Fibroblast of the conjunctiva (primary cell): ENCODE measurements at regions not wholly inside any gene's neighbourhood (a gene's known extent, or its start where the extent isn't known, plus 50 kb on each side); places are given as distances from the start of the nearest gene placed in this dataset.
"Not testable (repeated sequence)": the region's sequence is repeated elsewhere in the genome, so short reads cannot be mapped to it uniquely, and the experiment has no call there.

Experiments used
- DNase-seq: peaks from one replicate; pipeline ENCODE4 v3.0.0-alpha.2; 2010; ENCODE audit warnings: low read depth

DNA sequence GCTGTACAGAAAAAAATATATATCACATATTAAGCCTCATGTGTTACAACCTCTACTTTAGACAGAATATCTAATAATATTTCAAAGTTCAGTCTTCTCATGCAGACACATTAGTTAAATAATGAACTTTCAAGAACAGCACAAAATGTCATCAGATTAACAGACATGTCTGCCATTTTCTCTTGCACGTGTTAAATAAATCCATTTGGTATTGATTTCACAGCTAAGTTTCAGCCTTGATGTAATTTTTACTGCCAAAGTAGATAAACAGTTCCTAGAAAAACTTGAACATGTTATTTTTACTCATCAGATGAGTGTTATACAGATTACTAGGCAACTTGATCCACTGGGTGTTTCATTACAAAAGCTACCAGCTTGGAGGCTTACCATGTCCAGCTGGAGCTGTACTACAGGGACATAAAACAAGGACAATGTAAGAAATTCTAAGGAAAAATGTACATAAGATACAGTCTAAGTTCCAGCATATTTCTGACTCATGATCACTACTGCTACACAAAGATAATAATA, 290.7 kb upstream of the DDX18 start:
- DNase-seq = no peak

- DNase-seq = no peak
These were observed 278.4 kb upstream of the DDX18 start for GRCh38 chr2:117536139-117536538.

DNA sequence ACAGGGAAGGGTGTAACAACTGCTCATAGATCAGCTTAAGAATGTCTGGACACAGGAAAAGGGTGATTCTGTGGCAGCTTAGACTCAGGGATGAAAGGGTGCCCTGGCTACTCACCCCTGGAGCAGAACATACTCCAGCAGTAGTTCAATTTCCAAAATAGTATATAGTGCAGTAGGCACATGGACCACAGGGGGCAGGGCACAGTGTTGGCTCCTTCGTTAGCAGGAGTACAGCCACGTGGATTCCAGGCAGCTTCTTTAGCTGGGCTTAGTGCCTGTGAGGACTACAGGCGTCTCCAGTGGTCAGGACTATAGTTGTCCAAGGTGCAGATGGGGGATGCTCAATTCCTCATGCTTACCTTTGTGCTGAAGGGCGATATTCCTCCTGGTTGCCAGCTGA, 277.5 kb upstream of the DDX18 start:
- no peak for DNase-seq

DNA sequence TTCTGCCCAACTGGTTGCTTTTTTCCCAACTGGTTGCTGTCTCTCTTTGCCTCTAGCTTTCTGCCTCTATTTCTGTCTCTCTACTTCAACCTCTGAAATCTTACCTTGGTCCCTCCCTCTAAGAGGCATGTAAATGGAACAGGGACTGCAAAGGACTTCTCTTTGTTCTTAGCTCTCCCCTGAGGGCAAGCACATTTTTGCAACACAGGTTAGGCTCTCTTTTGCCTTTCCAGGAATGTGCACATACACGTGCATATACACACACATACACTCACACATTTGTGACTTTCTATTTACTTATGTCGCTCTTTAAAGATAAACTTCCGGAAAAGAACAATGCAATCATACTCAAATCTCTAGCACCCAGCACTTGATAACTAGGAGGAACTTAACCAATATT, 262.6 kb upstream of the DDX18 start:
- DNase-seq = no peak

DNA sequence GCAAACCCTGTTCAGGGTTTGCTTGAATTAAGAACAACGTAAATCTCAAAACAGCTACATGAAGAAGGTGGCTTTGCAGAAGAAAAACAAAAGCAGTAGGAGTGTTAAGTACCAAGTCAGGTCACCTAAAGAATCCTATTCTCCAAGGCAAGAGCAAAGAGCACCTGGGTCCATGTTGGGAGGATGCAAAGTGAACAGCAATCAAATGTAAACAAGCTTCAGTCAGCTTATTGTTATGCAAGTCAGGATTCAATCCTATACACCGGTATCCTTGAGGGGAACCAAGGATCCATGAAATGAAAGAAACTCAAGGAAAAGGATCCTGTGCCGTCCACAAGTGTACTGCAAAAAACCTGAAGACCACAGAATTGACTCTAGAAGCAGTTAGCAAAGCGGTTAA, 261.0 kb upstream of the DDX18 start:
- DNase-seq = no peak

DNA sequence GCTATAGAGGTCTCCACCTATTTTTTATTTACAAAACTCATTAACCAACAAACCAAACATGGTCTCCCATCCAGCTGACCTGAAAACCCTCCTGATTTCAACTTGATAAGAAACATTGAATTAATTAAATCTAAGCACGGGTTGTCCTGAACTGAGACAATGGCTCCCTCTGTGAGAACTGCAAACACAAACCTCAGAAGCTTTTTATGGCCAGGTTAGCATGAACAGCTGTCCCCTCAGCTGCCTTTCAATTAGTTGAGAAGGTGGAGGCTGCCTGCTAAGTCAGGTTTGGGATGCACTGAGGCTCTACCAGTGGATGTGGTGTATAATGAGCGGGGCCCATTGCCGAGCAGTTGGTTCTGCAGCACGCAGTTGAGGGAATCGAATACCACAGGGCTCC, 258.5 kb upstream of the DDX18 start:
- no peak for DNase-seq

DNA sequence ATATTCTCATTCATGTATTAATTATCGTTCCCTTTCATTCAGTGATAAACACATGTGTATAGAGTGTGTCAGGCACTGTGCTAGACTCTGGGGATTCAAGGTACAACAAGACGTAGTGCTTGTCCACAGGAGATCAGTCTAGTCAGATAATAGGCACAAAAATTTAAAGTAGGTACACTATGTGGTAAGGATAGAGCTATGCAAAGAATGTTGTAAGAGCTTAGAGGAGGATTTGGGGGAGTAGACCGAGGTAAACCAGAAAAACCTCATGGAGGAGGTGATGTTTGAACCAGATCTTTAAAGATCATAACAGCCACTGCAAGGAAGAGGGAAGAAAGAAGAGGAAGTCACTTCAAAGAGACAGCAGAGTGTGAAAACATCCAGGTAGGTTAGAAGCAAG, 256.9 kb upstream of the DDX18 start:
- DNase-seq = no peak

DNA sequence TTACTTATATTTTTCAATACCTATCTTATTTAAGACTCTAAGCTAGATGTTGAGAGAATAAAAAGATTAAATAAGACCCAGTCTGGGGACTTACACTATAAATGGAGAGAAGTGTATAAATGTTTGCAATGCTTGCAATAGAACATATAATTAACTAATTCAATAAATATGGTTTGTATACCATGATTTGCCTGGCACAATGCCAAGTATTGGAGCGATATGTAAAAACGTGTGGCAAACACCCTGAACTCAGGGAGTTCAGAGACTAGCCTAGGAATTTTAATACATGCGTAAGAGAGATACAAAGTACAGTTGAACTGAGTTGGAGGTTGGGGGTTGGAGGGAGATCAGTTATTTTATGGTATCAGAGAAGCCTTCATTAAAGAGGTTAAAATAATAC, 251.8 kb upstream of the DDX18 start:
- DNase-seq = no peak

GRCh38 chr2:117571590-117572349, 242.7 kb upstream of the DDX18 start:
- DNase-seq = no peak

DNA sequence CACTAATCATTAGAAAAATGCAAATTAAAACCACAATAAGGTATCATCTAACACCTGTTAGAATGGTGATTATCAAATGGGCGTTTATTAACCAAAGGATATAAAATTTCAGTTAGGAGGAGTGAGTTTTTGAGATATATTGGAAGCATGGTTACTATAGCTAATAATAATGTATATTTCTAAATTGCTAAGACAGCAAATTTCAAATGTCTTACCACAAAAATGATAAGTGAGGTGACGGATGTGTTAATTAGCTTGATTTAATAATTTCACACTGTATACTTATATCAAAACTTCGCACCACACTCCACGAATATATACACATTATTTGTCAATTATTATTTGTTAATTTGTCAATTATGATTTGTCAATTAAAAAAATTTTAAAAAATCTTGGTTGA, 227.2 kb upstream of the DDX18 start:
- DNase-seq = no peak

GRCh38 chr2:117603060-117603459, 211.4 kb upstream of the DDX18 start:
- DNase-seq = no peak

- no peak for DNase-seq
These were observed 210.9 kb upstream of the DDX18 start for GRCh38 chr2:117603567-117603966.

DNA sequence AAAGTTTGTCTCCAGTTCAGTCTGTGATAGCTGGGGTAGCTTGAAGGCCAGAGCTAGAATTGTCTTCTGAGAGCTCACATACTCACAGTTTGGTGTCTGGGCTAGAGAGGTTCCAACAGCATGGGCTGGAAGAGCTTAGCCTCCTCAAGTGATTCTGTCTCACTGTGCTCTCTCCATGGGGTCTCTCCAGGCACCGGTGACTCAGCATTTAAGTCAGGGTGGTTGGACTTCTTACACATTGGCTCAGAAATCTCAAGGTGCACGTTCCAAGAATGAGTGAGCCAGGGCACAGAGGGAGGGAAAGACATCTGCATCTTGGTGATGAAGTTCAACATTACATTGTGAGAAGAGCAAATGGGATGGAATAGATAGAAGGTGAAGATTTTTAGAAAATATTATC, 207.3 kb upstream of the DDX18 start:
- no peak for DNase-seq

GRCh38 chr2:117613101-117613500, 201.4 kb upstream of the DDX18 start:
- no peak for DNase-seq

GRCh38 chr2:117614296-117614695, 200.2 kb upstream of the DDX18 start:
- no peak for DNase-seq

- no peak for DNase-seq
These were observed 199.5 kb upstream of the DDX18 start for GRCh38 chr2:117614823-117615534.

DNA sequence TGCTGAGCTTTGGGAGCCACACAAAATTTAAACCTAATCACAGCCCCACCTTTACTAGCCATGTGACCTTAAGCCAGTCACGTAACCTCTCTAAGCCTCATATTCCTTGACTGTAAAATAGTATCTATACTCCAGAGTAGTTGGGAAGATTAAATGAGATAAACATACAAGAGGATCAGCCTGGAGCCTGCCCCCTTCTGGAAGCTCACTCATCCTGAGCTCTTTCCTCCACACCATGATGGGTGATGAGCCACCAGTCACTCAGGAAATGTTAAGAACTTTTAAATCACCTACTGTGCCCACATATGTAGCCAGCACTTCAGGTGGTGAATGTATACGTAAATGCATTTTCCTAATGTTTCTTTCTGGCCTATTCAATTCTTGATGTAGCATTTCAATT, 195.9 kb upstream of the DDX18 start:
- DNase-seq = no peak

DNA sequence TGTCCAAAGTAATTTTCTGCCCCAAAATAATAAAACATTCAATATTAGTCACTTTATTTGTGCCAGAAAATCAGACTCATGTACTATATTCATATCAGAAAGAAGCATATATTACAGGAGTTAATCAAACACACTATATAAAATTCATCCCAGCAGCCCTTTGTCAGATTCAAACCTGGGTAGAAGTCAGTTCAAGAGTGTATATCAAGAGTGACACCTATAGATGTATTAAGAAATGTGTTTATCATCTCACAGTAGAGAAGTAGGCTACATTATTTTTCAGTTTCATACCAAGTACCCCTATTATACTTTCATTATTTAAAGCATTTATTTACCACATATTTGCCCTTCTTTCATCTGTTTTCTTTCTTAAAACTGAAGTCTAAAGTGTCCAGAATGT, 193.2 kb upstream of the DDX18 start:
- DNase-seq = no peak

GRCh38 chr2:117623175-117623574, 191.3 kb upstream of the DDX18 start:
- not testable (repeated sequence) for DNase-seq

GRCh38 chr2:117631152-117631945, 183.1 kb upstream of the DDX18 start:
- DNase-seq = no peak

- no peak for DNase-seq
These were observed 179.0 kb upstream of the DDX18 start for GRCh38 chr2:117635481-117635880.

- no peak for DNase-seq
These were observed 175.1 kb upstream of the DDX18 start for GRCh38 chr2:117639401-117639800.

DNA sequence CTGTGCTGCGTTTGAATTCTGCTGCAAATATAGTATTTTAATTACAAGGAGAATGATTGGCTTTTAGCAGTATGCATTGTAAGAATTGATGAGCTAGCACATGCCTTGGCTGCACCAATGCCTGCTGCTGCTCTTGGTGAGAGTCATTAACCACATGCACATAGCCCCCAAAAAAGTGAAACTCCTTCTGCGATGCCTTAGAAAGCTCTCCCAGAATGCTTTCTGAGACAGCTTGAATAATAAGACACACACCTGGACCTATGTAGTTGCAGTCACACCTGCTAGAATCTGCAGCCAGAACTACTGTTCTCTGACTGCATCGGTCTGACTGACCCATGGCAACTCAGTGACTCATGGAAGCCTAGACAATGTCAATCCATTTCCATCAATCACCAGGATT, 170.1 kb upstream of the DDX18 start:
- no peak for DNase-seq
